Activated T-helper 1 cell treated with Interleukin-2 at 50 U/mL for 16 hours (primary cell): ENCODE measurements at regions not wholly inside any gene's neighbourhood (a gene's known extent, or its start where the extent isn't known, plus 50 kb on each side); places are given as distances from the start of the nearest gene placed in this dataset.

Source experiments
- DNase-seq: peaks from one replicate; pipeline ENCODE4 v3.0.0-alpha.2; 2020; ENCODE audit warnings: low read depth

DNA sequence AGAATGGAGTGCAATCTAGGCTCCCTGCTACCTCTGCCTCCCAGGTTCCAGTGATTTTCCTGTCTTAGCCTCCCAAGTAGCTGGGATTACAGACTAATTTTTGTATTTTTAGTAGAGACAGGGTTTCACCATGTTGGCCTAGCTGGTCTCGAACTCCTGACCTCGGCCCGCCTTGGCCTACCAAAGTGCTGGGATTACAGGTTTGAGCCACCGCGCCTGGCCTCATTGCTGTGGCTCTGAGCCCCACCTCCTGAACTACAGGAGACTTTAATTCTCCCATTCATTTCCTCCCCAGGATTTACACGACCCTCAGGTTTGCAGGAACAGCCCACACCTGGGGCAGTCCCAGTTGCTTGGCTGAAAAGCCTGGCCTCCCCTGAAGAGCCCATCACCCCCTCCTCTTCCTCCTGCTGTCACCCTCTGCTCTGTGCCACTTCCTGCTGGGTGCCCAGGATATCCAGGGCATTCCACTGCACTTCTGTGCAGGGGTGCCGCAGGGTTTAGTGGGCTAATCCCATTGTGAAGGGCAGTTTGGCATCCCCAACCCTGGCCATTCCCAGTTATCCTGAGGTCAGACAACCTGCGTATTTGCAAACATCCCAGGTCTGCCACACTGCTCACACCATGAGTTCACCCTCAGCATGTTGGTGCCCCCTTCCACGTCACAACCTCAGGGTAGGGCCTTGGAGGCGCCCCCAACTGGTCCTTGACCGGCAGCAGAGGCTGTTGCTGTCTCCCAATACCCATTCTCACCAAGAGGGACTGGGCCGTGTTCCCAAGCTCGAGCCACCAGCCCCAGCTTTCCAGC lies 265.0 kb upstream of the IRX4 start:
- DNase-seq = no peak

DNA sequence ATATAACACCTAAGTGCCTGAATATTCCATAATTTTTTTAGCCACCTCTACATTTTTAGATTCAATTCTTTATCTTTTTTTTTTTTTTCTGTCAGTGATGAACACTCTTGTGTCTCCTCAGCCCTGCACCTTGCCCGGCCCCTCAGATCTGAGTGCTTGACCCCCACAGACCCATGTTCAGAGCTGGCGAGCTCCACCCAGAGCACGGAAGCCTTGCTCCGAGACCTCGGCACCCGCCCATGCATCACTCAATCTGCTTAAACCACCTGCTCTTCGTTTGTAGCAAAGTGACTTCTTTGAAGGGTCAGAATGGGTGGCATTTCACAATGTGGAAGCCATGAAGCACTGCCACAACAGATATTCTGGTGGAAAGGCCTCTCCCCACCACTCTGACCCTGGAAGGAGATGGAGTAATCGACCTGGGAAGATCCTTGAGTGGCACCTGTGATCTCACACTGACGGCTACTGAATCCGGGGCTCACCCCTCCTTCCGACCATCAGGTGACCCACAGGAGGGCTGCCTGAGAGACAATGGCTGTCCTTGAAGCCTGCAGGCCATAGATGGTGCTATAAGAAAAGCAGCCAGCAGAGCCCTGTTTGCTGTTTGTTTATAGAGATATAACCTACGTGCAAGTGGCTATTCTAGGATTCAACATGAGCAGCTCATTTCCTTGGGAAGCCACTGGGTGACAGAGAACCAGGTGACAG lies 261.1 kb upstream of the IRX4 start:
- no peak for DNase-seq

DNA sequence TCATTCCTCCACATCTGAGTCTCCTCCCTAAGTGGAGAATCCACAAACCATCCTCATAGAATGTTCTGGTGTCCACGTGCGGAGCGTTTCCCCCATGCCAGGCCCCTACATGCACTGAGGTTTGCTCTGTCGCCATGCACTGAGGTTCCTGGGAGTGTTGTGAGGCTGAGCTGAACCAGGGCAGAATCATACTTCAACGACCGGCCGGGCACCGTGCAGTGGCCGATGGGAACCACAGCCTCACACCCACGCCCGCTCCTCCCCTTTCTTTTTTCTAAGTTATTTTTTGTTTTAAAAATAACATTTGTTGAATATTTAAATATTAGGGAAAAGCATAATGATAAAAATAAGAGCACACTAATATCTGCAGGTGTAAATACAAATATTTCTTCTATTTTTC lies 260.4 kb upstream of the IRX4 start:
- no peak for DNase-seq

DNA sequence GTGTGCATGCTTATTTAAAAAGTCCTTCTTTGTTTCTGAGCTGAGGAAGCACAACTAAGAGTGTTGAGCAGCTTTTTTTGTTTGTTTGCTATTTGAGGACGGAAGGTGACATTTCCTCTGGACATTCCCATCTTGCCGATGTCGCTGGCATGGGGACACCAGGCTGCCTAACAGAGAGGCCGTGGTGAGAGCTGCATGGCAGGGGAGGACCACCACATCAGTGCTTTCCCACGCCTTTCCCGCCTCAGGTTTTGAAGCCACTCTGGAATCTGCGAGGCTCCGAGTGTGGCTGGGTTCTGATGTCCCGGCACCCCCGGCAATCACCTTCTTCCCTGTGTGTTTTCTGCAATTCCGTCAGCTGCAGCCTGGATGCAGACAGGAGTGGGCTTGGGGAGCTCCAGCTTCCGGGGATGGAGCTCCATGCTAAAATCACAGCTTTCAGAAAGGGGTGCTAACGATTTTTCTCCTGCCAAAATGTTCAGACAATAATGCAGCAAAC lies 259.8 kb upstream of the IRX4 start:
- DNase-seq = no peak

DNA sequence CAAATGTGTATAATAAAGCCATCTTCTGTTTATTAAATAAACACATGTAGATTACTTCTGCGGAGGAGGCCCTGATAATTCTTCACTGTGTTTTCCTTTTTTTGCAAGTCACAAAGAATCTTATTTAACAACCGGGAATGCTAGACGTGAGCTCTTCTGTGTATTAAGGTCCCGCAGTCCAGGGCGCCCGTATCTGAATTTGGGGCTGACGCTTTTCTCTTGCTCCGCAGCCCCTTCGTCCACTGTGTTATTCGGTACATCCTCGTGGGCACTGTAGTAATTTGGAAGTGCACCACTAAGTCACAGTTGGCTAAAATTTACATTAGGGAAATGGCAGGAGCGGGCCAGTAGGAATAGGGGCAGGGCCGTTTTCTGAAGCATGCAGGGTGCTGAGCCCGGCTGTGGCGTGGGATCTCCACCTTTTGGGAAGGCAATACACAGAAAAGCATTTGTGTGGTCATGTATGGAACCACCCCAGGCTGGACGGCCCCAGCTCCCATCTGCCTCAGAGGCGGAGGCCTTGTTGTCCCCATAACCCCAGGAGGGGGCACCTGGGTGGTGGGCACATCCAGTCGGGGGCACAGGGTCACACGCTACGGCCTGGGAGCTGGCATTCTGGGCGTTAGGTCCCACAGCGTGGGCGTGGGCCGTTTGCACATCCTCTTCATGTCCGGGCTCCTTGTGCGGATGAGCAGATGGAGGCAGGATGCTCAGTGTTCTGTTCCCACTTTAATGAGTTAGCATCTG lies 258.7 kb upstream of the IRX4 start:
- no peak for DNase-seq

DNA sequence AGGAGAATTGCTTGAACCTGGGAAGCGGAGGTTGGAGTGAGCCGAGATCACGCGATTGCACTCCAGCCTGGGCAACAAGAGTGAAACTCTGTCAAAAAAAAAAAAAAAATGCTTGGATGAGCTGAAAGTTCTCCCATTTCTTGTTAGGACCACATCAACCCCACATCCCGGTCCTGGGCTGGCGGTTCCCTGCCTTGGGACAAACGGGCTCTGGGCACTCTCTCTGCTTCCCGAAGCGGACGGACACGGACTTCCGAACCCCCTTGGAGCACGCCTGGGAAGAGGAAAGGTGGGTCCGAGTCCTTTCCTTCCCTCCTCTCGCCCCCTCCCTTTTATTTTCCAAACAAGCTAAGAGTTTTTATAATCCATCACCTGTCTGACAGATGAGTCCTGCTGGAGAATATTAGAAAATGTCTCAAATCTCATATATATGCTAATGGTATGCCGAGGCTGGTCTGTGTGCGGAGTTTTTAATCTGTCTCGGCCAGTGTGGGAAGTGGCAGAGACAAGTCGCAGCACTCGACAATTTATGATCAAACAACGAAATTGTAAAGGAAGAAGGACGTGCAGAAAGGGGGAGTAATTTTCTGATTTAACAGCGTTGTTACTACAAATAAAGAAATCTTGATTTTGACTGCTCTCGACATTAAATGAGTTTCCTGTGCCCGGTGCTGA lies 257.9 kb upstream of the IRX4 start:
- no peak for DNase-seq

DNA sequence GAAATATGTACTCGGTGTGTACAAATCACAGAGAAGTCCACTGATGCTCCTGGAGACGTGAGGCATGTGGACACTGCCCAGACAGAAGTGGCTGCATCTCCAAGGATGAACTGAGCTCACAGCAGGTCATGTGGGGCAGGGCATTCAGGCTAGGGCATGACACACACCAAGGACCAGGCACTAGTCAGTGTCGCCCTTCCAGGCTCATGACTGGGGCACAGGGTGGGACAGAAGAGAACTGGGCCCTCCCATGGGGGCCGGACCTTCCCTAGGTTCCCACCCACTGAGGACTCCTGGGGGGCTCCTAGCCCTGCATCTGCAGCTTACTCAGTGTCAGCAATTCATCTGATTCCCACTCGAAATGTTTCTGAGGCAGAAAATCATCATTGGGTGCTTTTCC lies 256.8 kb upstream of the IRX4 start:
- no peak for DNase-seq

DNA sequence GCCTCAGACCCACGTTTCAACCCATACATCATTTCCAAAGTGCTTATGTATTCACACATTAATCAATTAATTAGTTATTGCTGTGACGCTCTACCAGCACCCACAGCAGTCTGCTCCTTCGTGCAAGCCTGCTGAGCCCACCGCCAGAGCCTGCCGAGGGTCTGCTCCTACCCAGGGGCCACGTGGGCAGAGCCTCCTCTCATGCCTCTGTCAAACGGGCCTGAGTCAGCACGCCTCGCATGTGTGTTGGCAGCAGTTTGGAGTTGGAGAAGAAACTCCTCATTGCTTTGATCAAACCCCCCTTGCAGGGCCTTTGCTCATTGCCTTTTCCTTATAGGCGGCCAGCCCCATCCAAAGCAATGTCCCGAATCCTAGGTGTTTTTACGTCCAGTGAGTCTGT lies 256.2 kb upstream of the IRX4 start:
- no peak for DNase-seq

DNA sequence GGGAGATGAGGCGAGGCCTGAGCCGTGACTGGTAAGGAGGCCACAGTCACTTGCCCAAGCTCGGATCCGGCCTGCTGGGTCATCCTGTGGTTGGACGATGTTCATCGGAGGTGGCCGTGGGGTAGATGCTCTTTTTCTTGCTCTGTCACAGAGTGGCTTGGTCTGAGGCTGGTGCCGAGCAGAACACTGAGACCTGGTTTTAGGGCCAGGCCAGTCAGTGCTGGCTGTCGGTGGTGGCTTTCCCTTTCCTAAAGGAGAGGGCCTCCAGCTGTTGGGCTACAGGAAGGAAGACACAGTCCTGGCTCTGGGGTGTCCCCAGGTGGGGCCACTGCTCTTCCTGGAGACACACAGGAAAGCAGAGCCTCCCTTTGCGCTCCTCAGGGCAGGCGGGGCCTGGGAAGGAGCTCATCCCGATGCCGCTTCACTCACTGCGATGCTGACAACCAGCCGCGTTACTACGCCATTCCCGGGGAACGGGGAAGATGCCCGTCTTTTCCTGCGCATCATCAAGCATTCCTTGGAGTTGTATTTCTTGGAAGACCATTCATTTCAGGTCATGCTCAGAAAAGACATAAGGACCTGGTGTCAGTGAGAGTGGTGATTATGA lies 254.8 kb upstream of the IRX4 start:
- no peak for DNase-seq

DNA sequence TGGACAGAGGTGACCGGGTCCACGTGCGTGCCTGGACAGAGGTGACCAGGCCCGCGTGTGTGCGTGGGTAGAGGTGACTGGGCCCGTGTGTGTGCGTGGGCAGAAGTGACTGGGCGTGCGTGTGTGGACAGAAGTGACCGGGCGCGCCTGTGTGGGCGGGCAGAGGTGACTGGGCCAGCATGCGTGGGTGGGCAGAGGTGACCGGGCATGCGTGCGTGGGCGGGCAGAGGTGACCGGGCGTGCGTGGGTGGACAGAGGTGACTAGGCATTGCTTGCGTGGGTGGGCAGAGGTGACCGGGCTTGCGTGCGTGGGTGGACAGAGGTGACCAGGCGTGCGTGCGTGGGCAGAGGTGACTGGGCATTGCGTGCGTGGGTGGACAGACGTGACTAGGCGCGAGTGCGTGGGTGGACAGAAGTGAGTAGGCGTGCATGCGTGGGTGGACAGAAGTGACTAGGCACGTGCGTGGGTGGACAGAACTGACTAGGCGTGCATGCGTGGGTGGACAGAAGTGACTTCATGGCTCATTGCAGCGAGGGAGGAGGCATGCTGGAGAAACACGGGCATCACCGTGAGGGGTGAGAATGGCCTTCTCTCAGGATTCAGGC lies 254.1 kb upstream of the IRX4 start:
- DNase-seq = no peak

DNA sequence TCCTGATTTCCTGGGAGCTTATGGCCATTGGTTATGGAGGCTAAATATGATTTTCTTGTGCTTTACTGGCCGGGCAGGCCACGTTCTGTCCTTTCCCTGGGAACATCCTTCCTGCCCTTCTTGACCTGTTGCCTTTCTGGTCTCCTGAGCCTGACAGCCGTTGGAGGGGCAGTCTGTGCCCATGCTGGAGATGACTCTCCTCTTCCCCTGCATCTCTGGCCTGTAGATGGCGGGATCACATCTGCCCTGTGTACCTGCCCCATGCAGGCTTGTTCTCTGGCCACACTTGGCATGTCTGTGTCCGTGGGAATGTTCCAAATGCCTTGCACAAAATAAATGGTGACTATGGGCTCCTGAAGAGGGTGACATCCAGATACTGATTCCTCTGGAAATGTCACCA lies 253.1 kb upstream of the IRX4 start:
- no peak for DNase-seq

DNA sequence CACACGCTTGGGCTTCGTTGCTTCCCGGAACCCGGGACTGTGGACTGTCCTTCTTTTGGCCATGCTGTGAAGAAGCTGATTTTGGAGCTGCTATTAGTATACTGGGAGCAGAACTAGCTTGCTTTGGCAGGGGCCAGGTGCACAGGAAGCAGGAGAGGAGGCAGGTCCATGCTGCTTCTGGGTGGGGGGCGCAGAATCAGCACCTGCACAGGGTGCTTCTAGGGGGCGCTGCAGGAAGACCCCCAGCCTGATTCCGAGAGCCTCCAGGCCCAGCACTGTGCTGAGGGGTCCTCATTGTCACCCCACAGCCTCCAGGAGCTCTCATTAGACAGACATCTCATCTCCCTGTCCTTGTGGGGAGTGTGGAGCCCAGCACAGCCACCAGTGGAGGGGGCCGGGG lies 252.6 kb upstream of the IRX4 start:
- DNase-seq = no peak

DNA sequence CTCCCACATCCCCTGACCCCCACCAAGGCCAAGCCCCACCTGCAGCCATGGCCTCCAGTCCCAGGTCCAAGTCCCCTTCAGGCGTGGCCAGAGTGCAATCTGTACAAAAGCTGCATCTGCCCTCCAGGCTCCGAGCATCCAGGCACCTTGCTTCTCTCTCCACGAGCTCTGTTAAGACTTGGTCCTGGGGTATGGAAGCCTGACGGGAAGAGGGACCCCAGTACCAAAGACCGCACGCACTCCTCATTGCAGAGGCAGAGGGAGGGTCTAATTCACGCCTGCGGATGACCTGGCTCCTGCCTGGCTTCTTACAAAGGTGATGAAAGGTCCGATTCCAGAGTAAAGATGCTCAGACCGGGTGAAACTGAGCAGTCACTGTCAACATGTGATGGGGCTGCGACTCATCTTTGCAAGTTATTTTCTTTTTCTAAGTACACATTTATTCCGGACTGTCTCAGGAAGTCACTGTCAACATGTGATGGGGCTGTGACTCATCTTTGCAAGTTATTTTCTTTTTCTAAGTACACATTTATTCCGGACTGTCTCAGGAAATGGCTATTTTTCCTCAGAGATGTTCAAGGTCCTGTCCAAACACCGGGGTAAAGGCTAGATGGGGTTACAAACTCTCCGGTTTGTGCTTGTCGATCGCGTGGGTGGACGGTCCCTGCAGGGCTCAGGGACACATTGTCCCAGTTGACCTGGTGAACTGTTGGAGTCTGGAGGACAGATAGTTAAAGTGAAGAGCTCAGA lies 252.0 kb upstream of the IRX4 start:
- DNase-seq = no peak

DNA sequence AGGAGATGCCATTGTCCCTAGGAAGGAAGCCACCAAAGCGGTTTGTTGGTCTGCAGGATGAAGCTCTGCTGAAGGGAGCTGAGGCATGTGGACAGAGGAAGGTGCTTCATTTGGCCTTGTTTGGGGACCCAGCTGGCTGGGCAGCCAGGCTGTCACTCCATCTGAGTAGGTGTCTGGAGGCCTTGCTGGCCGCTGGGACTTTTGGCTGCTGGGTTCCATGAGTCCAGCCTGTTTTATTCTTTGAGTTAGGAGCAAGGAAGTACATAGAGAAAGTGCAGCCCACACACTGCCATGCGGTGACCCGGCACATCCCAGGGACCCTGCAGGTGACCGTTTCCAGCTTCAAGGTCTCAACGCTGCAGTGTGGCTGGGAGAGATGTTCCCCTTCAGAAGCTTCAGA lies 251.2 kb upstream of the IRX4 start:
- no peak for DNase-seq

DNA sequence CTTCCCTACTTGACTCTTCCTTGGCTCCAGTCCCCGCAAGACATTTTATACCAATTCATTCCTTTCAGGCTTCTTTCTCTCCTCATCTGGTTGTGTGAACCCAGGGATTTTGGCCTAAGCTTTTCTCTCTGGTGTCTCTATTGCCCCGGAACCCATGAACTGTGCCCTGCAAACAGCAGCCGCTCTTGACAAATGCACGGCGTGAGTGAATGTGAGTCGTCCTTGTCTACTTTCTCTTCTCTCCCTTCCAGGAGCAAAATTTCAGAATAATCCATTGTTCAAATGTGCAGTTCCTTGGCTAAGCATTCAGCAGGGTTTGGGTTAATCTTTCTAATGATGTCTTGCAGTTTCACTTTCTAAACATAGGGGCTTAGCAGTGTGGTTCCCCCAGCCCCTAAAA lies 250.4 kb upstream of the IRX4 start:
- DNase-seq = no peak

DNA sequence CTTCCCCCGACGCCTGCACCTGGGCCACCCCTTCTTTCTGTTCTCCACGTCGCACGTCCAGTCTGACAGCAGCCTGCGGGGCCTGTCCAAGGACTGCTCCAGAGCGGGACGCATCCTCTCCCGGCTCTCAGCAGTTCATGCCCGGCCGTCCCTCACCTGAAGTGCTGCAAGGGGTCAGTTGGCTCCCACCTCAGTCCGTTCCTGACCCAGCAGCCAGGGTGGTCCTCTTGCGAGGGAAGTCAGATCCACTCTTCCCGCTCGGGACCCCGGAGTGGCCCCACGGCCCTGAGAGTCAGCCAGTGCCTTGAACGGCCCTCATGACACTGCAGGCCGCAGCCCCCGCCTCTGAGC lies 249.7 kb upstream of the IRX4 start:
- DNase-seq = no peak

DNA sequence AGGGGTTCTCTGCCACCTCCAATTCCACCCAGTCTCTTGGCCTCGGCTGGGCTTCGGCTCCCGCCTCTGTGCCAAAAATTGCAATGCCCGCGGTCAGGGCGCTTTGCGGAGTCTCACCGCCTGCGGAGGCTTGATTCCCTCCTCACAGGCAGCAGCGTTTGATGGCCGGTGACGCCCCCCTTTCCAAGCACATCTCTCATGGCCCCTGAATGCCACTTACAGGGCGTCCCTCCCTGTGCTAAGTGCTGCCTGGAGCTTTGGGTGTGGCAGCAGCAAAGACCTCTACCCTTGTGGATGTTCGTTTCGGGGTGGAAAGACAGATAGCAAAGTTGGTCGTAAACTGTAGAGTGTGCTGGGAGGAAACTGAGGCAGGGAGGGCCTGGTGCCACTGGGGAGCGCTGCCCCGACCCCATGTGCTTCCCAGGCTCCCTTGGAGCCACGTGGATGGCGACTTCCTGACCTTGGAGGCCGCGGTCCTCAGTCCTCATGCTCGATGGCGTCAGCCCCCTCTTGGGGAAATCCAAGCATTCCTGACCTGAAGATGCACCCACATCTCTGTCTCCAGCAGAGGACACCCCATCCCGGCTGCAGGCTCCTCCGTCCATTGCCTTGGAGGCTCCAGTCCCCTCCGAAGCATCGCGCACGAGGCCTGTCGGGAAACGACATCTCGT lies 249.2 kb upstream of the IRX4 start:
- no peak for DNase-seq

DNA sequence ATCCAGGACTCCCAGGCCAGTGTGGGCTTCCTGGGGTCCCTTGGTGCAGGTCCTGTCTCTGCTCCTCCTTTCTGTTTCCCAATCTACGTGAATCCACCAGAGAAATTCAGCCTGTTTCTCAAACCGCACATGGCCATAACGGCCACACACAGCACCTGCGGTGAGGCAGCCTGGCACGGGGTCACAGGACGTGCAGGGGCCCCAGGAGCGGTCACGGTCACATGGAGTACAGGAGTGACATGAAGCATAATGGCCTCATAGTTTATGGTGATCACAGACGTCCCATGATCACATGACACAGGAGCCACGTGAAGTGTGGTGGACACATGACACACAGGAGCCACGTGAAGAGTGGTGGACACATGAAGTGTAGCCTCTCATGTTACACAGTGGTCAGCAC lies 248.5 kb upstream of the IRX4 start:
- DNase-seq = no peak

DNA sequence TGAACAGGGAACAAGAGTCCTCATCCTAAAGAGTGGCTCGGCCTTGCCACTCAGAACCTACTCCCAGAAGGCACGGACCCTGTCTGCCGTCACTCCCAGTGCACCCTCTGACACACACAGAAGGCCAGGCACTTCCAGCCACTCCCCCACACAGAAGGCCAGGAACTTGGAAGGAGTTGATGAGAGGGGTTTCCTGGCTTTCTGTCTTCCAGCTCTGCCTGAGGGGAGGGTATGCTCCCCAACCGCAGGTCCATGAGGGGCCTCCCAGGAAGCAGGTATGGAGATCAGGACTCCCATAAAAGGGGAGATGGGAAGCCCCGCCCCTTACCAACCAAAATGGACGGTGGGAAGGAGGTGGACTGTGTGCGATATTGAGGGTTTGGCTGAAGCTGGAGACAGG lies 247.6 kb upstream of the IRX4 start:
- no peak for DNase-seq

DNA sequence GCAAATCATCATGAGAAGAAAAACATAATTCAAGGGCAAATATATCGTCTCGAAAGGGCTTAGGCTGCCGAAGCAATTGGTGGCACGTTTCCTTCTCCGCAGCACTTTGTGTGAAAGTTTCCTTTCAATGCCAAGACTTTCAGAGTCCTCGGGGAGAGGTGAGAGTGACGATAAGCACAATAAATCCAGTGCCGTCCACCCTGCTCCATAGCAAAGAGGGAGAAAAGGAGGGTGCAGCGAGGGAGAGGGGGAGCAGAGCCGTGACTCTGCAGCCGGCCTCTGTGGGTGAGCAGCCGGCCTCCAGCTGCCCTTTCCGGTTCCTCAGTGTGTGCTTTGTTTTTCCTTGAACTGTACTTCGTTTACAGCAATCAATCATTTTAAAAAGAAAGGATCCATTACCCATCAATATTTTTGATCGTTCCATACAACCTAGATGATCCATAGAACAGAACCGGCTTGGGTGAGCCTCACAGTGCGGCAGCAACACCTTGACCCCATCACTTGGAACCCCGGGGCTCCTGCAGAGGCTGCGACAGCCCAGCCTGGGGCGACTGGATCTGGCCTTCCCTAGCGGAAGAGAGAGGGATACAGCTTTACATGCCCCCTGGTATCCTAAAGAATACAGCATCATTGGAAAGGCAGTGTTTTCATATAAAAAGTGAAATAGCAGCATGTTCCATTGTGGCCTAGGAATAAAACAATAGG lies 247.0 kb upstream of the IRX4 start:
- DNase-seq = no peak
